ENCODE measurements at regions not wholly inside any gene's neighbourhood (a gene's known extent, or its start where the extent isn't known, plus 50 kb on each side); places are given as distances from the start of the nearest gene placed in this dataset.

DNA sequence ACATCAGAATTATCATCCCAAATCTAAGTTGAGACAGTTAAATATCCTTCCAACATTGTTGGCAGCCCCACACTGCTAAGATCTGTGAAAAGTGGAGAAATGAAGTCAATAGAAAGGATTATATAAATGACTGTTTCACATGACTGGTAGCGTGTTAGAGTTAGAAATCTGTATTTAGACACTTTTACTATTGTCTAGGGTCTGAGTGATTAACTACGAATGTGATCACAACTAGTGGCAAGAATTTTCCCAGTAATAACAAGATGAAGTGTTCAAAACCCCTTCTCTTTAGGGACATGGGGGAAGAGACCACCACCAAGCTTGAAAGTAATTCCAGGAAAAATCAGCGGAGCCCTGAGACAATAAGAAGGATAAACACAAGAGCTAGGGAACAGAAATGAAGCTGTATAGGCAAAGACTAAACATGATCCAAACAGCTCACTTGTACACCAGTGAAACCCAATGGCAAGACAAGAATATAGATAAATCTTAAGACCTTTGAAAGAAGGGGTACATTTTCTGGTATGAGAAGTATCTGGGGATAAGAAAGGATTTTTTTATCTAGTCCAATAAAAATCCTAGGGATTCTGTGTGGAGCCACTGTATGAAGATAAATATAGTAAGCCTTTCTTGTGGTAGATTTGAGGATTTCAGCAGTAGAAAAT lies 646.6 kb upstream of the USP24 start:
- no peak for DNase-seq

DNA sequence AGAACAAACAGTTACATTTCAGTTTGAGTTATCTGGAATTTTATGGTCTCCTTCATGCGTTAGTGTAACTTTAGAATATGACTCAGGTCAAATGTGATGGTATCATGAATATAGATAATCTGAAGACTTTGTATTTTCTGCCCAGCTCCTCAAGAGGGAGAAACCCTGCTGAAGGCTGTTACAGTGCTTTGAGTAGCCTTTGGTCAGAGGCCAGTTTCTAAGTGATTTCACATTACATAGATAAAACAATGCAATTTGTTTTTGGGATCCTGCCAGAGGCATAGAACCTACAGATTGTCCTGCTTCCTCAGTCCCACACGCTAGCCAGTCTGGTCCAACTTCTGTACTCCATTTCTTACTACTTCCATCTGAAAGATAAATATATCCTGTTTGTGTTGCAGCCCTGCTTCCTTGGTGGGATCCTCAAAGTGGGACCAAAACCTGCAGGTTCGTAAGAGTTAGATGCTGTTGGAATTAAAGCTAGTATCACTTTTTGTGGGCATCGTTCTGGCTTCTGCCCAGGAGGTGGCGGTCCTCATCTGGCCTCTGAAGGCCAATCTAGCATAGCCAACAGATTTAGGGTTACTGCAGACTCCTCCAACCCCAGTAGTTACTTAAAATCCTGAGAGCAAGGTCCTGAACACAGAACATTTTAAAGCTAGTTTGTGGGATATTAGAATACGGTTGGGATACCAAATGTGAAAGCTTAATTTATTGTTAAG lies 645.8 kb upstream of the USP24 start:
- peak; percentile 38 for DNase-seq

DNA sequence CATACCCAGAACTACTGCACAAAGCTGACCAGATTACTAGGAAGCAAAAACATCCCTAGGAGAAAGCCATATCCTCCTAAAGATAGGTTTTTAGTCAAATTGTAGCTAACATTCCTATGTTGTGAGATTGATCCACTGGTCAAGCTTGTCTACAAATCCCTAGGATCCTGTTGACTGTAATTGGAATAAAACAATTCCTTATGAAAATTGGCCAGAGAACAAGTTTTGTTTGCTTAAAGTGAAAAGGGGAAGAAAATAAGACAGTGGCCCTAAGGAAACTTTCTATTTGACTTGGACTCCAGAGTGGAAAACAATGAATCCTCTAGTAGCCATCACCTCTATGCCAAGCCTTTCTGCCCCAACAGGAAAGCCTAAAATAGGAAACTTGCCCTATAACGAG lies 645.2 kb upstream of the USP24 start:
- DNase-seq, result no peak

DNA sequence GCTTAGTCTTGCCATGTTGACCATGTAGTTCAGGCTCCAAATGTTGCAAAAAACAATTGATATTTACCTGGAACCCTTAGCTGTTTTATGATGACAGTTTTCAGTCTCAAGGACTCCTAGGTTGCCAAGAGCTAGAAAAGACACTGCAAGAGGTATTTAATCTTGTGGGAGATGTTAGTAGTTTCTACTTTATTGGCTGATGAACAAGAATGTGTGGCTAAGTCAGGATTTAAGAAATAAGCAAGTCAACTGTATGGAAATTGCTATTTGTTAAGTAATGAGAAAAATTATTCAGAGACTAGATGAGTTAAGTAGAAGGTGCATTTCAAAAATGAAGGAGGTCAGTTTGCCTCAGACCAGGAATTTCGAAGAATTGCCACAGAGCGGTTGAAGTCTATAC lies 639.7 kb upstream of the USP24 start:
- no peak for DNase-seq

DNA sequence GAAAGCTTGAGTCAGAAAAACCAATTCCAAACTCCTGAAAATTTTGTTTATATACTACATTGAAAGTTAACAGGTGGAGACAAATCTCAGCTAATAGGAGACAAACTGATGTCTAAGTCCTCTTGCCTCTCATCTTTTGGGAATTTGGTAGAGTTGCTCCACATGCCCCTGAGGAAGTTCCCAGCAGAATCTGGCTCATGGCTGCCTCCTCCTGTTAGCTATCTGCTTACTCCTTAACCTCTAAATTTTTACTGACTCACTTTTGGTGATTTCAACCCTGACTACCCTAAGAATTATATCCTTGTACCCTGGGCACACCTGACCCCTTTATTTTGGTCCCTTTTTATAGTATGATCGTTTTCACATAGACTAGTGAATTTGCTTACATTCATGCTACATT lies 633.7 kb upstream of the USP24 start:
- no peak for DNase-seq

DNA sequence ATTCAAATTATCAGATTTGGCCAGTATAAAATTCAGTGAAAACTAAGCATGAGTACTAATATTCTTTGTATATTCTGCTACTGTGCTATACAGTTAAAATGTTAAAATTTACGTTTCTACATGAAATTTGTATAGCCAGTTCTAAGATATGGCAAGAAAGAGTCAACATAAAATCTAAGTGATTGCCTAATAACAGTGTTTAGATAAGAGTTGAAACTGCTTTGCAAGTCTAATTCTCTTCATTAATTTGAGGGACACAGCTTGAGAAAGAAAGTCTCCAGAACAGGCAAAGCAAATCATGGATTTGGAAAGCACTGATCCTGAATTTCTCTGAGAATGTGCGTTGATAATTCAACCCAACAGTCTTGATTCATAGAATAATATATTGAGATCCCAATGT lies 630.9 kb upstream of the USP24 start:
- DNase-seq, result no peak

GRCh38 chr1:55844322-55844721 lies 629.2 kb upstream of the USP24 start:
- no peak for DNase-seq

DNA sequence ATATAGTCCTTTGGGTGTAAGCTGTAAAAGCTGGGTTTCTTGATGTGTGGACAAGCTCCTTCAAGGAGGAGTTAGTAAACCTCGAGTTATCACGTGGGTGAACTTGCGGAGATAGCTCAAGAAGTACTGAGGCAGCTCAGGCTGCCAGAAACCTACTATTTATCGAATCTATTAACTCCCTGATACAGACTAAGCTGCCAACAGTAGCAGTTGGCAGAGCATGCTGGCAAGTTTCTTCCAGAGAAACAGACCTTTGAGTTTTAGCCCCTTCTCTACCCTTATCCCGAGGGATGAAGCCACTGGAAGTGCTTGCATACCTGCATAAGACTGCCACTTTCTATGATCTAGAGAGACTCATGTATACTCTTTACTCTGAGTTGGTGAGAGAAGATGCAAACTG lies 624.5 kb upstream of the USP24 start:
- no peak for DNase-seq

- no peak for DNase-seq
Observed at GRCh38 chr1:55839221-55839620, 624.1 kb upstream of the USP24 start.

GRCh38 chr1:55836086-55836485 lies 620.9 kb upstream of the USP24 start:
- DNase-seq, result no peak

GRCh38 chr1:55833529-55834091 lies 618.4 kb upstream of the USP24 start:
- peak; percentile 74 for DNase-seq

DNA sequence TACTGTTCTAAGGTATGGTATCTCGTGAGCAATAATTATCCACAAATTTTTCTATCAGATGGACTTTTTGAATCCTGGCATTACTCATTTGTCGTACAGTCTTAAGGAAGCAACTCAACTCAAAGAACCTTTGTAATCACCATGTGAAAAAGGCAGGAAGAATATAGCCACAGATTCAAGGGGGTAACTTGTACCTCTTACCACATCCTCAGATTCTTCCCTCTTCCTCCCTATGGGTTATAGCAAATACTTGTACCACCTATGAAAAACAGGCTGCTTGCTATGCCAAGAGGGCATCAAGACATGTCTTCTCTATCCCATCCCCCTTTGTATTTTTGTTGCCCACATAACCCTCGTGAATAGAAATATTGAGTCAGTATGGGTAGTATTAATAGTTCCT lies 616.6 kb upstream of the USP24 start:
- no peak for DNase-seq

DNA sequence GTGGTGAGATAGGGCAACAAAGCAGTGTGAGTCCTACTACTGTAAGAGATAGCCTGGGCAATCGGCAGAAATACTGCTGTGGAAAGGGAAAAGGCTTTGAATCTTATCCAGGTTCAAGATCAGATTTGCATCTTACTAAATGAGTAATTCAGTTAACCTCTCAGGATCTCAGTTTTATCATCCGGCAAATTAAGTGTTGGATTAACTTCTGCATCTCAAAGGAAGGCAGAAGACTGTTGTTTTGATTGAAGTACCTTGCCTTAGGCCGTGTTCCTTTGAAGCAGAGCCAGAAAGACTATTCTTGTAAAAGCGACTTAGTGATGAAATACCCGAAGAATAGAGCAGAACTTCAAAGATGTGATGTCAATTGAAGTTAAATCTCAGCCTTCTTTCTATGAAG lies 612.9 kb upstream of the USP24 start:
- DNase-seq, result no peak

GRCh38 chr1:55827350-55827749 lies 612.2 kb upstream of the USP24 start:
- DNase-seq, result no peak

DNA sequence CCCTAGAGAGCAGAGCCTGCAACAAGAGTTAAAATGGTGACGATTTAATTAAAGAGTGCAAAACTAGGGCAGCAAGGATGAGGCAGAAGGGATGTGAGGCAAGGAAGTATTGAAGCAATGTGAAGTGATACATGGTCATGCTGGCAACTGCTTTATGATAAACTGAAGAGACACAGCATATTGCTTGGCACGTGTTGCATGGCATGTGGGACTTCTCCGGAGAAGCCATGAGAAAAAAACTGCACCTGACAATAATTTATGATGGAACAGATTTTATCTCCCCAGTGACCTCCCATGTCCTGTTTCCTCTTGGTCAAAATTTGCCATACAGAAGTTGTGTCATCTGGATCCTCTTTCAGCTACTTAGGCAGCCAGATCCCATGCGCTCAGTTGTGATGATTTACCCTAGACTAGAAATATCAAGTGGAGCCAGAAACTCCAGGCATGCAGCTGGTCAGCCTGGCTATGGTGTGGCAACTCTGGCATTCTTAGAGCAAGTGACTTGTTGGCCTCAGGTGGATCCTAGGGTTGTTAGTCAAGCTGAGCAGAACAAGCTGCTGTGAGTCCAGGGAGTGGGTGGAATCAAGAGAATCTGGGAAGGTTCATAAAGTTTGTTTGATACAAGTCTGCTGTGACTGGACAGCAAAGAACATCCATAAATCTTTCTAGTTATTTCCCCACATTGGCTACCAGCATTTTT lies 611.4 kb upstream of the USP24 start:
- DNase-seq, result no peak

DNA sequence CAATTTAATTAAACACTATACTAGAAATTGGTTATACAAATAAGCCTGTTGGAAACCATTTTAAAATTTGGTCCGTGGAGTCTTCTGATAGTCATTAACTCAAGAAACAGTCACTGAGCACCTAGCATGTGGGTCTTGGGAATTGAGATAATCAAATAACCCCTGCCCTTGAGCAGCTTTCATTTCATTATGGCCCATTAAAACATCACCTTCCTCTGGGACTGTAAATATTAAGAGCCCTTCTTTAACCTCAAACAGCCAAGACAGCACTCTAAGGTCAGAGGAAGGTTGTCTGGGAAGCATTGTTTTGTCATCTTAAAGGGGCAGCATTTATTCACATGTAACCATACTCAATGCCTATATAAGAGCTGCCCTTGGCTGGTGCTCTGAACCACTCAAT lies 610.3 kb upstream of the USP24 start:
- no peak for DNase-seq

DNA sequence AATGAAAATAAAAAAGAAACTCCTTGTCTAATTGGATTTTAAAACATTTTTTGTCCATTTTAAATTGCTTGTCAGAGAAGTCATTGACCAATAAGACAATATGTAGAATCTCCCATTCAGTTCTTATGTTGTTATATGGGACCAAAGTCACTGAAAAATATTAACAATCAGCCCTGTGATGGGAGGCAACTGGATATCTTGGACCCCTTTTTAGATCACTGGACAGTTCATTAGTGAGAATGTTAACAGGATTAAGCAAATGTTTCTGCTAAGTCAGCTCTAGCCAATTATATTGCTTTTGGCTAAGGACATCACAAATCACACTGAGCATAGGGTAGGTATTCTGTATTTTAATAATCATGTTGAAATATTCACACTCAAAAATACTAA lies 609.1 kb upstream of the USP24 start:
- no peak for DNase-seq

DNA sequence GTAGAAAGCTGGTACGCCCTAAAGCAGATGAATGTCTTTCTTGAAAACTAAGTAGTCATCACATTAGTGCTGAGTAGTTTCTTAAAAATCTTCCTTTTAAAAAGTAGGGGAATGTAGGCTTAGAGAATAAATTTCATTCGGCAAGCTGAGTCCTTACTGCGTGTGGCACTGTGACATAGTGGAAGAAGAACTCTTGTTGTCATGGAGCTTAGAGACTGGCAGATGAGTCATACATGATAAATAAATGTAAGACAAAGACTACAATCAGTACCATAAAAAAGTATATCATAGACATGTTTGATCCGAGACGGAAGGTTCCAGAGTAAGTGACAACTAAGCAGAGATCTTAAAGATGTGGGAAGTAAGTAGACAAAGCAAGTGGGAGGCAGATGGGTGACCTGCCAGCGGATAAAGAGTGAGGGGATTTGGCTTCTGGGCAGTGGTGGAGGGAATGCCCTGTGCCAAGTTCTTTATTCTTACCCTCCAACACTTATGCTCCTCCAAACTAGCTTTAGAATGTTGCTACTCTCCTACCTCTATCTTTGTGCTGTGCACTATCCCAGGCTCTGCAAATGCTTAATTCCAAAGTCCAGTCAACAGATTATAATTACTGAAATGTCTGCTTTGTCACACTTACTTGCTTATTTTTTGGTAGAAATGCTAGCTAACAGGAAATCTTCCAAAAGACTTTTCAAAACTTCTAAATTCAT lies 608.5 kb upstream of the USP24 start:
- no peak for DNase-seq

DNA sequence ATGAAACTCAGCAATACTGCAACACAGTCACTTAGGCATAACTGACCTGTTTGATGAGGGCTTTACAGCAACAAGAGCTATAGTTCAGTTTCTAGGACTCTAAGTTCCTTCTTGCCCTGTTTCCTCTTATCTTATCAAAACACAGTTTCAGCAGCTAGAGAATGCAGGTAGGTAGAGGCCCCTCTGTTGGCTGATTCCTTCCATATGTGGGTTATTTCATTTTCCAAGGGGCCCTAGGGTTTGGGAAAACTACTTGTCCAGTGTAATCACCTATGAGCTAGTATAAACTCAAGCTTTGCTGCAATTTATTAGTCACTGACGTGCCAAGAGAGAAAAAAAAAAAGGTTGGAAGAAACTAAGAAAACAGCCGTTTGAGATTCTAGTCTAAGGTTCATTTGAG lies 607.7 kb upstream of the USP24 start:
- DNase-seq, result no peak

DNA sequence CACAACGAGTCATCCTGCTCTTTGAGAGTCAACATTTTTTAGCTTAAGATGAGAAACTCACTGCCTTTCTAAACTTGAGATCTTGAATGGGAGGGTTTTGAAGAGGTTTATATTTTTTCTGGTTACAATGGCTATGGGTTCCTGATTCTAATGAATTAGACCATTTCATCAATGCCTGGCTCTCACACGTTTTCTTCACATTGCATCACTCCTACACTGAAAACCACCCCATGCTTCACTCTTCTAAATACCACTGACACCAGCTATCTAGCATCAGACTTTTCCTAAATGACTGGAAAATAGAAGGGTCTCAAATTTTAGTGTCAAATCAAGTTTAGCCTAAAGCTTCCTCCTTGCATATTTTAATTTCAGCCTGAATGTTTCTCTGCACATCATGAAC lies 606.1 kb upstream of the USP24 start:
- DNase-seq, result no peak

- DNase-seq, result no peak
Observed at GRCh38 chr1:55820501-55820900, 605.3 kb upstream of the USP24 start.

DNA sequence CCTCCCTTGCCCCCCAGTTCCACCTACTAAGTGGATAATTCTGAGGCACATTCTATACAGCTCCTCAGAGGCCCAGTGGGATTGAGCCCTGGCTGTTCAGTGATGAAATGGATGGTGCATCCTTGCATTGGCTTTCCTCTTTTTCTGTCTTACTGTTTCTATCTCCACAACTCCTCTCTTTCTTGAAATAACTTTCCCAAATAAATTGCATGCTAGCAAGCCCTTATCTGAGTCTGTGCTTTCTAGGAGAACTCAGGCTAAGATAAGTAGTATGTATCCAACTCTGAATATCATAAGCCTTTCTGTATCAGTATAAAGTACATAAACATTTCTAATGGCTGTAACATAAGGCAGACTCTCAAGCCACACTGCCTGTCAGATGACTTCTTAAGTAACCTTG lies 603.8 kb upstream of the USP24 start:
- no peak for DNase-seq
